GM18520 (cell line): ENCODE measurements at regions not wholly inside any gene's neighbourhood (a gene's known extent, or its start where the extent isn't known, plus 50 kb on each side); places are given as distances from the start of the nearest gene placed in this dataset.

Source experiments
- ATAC-seq: cut with Tn5 transposase; IDR thresholded peaks from one replicate; pipeline ENCODE4 v1.9.1; 2021; ENCODE audit not compliant: unreplicated experiment

DNA sequence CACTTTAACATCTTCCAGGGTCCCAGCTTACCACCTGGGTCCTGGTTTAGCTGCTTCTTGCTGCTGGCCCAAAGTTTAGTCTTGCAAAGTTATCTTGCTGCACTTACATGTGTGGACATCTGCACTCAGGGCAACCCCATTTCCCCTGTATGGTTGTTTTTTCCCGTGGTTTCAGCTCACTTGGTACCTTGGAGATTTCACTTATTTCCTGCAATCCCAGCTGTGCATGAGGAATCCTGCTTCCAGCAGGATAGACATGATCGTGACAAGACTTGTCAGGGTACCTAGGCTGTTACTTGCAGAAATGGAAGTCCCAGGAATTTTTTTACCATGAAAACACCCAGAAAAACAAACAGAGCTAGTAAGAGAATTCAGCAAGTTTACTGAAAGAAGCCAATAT, 95.9 kb upstream of the LEP start:
- ATAC-seq: no peak

DNA sequence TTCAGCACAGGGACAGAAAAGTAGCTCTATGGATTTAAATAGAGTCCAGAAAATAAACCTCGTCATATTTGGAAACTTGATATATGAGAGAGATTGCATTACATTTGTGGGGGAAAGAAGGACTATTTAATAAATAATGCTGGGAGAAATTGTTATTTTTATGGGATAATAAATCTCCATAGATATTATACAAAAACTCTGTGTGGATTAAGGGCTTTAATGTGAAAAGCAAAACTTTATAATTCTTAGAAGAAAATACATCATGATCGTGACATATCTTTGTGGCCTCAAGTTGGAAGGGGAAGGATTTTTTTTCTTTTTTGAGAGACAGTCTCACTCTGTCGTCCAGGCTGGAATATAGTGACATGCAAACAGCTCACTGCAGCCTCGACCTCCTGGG, 95.0 kb upstream of the LEP start:
- no peak for ATAC-seq

- ATAC-seq: no peak
These were observed 92.4 kb upstream of the LEP start for GRCh38 chr7:128148676-128149075.

DNA sequence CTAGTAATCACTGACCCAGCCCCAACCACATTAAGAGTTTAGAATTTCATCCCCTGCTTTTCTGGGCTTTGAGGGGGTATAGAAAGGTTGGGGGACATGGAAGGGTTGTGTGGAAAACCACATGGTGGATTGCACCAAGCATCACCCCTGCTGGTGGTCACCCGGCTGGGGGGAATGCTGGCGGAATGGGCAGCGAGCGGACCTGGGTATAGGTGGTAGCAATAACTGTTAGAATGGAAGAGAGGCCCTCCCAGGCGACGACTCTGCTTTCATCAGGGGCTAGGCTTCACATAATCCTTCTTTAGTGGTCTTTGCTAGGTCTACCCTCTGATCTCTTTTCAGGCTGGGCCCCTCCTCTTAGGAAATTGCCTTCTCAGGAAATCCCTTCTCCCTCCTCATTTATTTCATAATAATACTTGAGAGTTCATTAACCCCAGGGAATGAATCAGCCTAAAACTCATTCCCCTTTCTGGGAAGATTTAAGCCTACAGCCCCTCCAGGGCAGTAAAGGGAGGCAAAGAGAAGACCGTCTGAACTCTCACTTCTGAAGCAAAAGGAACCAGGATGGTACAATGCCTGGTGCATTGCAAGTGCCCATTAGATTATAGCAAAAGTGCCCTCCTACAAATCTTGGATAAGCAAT, 90.7 kb upstream of the LEP start:
- ATAC-seq: no peak

- ATAC-seq: no peak
These were observed 89.4 kb upstream of the LEP start for GRCh38 chr7:128151635-128152034.

DNA sequence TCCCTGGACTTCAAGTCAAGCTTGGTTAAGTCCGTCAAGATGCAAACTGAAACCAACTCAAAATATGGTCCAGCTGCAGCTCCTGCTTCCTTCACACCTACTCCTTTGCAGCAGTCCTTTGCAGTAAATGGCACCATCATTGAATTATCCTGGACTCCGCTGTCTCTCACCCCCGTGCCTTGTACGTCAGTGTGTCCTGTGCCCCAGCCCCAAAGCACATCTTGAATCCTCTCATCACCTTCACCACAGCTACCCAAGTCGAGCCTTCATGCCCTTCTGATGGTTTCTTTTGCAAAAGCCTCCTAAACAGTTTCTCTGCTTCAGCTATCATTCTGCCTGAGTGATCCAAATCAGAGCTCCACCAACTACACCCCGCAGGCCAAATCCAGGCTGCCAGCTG, 88.4 kb upstream of the LEP start:
- ATAC-seq: no peak

DNA sequence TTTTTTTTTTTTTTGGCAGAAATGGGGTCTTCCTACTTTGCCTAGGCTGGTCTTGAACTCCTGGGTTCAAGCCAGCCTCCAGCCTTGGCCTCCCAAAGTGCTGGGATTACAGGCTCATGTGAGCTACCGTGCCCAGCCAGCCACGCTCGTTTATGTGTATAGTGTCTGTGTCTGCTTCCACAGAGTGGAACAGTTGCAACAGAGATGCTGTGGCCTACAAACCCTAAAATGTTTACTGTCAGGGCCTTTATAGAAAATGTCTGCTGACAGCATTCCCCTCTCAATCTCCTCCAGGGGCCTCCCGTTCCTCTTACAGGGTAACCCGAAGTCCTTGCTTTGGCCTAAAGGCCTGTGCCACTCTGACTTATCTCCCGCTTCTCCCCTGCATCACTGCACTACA, 87.6 kb upstream of the LEP start:
- ATAC-seq: no peak

DNA sequence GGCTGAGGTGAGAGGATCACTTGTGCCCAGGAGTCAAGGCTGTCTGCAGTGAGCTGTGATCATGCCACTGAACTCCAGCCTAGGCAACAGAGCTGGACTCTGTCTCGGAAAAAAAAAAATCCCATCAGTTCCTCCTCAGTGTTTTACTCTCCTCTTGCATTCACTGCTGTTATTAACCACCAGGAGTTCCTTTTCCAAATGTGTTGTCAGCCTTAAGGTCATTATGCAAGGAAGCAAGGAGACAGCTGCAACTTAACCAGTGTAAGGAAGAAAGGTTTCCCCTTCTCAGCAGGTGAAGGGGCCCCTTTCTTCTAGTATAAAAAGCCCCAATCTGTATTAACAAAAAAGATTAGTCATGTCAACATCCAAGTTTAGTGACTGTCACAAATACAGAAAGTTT, 86.6 kb upstream of the LEP start:
- no peak for ATAC-seq

- ATAC-seq: no peak
These were observed 85.9 kb upstream of the LEP start for GRCh38 chr7:128155100-128155740.

- no peak for ATAC-seq
These were observed 83.2 kb upstream of the LEP start for GRCh38 chr7:128157906-128158305.

- ATAC-seq: no peak
These were observed 82.7 kb upstream of the LEP start for GRCh38 chr7:128158370-128158769.

GRCh38 chr7:128160296-128160695, 80.8 kb upstream of the LEP start:
- ATAC-seq: no peak

DNA sequence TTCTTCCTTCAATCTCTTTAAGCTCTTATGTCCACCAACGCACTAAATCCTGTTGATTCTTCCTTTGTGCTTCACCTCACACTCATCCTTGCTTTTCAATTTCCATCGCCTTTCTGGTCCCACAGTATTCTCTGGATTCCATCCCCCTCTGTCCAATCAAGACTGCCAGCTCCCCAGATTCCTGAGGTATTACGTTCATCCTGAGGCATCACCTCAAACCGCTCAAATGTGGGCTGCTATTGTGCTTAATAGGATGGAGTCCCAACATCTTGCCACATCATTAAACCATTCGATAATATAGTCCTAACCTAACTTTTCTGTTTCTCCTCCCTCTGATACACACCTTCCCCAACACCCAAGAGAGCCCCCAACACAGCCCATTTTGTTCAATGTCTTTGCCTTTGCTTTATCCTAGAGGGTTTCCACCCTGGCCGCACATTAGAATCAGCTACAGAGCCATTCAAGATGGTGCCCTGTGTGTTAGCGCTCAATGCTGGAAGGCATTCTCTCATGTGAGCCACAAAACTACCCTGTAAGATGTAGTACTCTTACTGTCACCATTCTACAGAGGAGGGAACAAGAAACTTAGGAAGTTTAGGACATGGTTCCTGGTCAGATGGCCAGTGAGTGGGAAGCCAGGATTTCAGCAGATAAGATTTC, 79.5 kb upstream of the LEP start:
- no peak for ATAC-seq

DNA sequence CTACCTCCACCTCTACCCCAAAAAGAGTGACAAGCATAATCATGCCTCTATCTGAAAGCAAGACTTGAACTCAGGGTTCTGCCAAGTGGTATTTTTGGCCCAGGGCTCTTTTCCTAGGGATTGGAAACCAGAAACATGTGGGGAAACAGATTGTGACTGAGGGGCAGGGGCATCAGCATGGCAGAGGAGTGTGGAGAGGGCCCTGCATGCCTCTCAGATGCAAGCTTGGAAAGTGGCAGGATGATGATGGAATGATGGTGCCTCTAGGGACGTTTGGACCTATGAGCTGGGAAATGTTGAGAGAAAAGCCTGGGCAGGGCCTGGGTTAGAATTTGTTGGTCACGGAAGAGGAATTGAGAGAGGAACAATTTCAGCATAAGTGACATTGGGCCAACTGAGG, 78.4 kb upstream of the LEP start:
- no peak for ATAC-seq

GRCh38 chr7:128163473-128163872, 77.6 kb upstream of the LEP start:
- ATAC-seq: peak; percentile 44

DNA sequence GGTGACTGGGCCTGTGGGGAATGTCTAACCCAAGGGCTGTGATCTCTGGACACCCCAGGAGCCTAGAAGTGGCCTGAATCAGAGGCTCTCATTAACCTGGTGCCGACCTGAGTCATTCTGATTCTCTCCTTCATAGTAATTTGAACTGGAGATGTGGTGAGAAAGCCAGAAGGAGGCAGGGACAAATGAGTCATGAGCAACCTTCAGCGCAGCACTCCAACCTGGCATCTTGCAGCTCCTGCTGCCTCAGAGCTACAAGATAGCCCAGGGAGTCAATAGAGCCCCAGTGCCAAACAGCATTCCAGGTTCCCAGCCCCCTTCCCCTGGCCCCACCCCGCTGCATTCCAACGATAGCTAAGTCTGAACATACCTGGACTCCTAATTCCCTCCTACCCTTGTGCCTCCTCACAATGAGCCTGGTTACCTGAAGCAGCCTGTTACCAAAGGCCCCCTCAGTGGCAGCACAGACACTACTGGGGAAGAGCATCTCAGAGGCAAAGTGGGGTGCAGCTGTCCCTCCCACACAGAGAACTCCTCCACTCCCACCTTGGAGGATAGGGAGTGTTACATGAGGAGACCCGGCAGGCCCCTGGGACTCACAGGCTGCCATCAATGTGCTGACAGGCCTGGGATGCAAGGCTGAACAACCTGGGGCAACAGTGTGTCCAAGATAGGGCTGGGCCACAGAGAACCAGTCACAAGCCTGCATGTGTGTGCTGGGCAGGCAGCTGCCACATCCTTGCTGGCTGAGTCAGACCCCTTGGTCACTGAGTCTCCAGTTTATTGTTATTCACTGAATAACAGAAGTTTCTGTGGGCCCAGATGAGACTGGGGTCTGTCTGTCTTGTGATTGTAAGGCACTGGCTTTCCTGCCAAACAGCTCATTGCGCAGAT, 76.8 kb upstream of the LEP start:
- ATAC-seq: peak; percentile 27

GRCh38 chr7:128164955-128165670, 76.0 kb upstream of the LEP start:
- ATAC-seq: no peak

DNA sequence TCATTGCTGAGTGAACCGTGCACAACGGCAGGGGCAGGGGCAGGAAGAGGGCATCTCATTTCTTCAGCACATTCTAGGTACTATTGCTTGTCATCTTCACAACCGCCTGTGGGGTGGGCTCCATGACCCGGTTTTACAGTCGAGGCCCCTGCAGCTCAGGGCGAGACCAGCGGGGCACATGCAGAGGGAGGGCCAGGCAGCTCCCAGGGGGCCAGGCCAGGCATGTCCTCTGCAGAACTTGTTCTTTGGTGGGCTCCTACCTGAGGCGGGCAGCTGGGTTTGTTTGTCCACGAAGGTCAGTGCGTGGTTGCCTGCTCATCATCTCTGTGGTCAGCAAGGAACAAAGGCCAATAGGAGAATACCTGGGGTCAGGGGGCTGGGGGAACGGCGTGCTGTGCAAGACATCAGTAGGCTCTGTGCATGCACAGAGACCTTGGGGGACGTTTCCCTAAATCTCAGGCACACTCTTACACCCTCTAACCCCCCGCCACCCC, 75.1 kb upstream of the LEP start:
- ATAC-seq: no peak

GRCh38 chr7:128166603-128167041, 74.5 kb upstream of the LEP start:
- ATAC-seq: no peak

- ATAC-seq: no peak
These were observed 73.9 kb upstream of the LEP start for GRCh38 chr7:128167042-128167701.
